ENCODE measurements at regions not wholly inside any gene's neighbourhood (a gene's known extent, or its start where the extent isn't known, plus 50 kb on each side); places are given as distances from the start of the nearest gene placed in this dataset.

DNA sequence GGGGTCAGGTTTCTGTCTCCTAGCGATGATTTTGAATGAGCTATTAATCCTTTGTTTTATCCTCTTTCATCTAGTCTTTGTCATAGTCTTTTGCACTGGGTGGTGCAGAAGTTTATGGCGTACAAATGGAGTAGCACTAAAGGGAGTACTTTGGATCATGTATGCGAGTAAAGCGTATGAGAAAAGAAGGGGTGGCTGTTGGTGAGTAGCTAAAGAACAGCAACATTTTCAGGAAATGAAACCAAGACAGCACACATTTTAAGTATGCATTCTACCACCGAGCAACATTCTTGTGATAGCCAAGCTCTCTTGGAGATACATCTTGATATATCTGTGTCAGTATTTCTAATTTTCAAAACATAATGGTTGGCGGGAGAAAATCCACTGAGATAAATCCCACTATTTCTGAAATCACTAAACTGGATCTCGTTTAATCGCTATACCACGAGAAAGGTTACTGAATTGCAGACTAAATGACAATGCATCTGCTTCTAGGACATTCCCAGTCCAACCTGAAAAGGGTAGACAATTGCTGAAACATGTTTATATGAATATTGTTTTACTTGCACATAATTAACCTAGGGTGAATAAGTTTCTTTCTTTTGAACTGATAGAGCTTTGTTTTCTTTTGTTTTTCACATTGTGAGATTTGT is 196.1 kb downstream of the TRIM27 start:
- DNase-seq (ENCODE audit: low spot score): no peak
- TF ChIP-seq, protein P1, sequence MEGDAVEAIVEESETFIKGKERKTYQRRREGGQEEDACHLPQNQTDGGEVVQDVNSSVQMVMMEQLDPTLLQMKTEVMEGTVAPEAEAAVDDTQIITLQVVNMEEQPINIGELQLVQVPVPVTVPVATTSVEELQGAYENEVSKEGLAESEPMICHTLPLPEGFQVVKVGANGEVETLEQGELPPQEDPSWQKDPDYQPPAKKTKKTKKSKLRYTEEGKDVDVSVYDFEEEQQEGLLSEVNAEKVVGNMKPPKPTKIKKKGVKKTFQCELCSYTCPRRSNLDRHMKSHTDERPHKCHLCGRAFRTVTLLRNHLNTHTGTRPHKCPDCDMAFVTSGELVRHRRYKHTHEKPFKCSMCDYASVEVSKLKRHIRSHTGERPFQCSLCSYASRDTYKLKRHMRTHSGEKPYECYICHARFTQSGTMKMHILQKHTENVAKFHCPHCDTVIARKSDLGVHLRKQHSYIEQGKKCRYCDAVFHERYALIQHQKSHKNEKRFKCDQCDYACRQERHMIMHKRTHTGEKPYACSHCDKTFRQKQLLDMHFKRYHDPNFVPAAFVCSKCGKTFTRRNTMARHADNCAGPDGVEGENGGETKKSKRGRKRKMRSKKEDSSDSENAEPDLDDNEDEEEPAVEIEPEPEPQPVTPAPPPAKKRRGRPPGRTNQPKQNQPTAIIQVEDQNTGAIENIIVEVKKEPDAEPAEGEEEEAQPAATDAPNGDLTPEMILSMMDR (IDR thresholded peaks at IDR 0.05; ENCODE audit: extremely low read depth, missing control alignments): no peak

DNA sequence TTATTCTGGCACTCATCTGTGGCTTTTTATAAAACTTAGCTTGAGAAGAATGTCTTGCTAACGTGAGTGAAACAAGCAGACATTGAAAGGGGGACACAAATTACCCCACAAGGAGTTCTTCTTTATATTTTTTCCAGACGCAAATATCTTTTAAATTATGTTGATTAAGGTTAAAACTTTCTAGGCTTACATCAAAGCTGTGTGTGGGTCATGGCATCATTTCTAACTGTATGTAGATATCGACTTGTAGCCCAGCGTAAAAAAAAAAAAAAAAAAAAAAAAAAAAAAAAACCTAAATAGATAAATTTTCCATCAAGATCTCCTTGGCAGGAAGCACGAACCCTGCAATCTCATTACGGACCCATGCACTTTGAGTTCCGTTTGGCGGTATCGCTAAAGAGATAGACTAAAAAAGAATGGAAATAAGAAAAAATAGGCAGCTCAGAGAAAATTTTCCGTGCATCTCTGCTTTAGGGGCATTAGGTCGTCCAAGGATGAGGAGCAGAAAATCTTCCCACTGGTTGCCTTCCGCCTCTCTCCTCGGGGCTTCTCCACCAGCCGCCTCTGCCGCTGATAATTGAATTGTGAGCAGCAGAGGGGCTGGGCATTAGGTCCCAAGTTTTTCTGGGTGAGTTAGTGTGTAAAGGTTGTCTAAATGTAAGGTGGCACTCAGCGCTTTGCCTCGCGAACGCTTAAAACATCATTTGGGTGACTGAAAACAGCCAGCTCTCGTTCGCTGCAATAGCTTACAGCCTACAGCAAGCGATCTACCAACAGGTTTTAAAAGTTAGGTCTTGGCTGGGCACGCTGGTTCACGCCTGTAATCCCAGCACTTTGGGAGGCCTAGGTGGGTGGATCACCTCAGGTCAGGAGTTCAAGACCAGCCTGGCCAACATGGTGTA is 194.0 kb downstream of the TRIM27 start:
- DNase-seq (ENCODE audit: low spot score): no peak

DNA sequence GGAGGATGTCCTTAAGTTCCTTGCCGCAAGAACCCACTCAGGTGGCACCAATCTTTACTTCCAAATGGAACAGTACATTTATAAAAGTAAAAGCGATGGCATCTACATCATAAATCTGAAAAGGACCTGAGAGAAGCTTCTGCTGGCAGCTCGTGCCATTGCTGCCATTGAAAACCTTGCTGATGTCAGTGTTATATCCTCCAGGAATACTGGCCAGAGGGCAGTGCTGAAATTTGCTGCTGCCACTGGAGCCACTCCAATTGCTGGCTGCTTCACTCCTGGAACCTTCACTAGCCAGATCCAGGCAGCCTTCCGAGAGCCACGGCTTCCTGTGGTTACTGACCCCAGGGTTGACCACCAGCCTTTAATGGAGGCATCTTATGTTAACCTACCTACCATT is 191.7 kb downstream of the TRIM27 start:
- TF ChIP-seq, protein P1 (IDR thresholded peaks at IDR 0.05; ENCODE audit: extremely low read depth, missing control alignments): no peak
- DNase-seq (ENCODE audit: low spot score): no peak

More for the DNA sequence above, 194.0 kb downstream of the TRIM27 start:
- TF ChIP-seq, protein P1 (IDR thresholded peaks at IDR 0.05; ENCODE audit: extremely low read depth, missing control alignments): no peak

DNA sequence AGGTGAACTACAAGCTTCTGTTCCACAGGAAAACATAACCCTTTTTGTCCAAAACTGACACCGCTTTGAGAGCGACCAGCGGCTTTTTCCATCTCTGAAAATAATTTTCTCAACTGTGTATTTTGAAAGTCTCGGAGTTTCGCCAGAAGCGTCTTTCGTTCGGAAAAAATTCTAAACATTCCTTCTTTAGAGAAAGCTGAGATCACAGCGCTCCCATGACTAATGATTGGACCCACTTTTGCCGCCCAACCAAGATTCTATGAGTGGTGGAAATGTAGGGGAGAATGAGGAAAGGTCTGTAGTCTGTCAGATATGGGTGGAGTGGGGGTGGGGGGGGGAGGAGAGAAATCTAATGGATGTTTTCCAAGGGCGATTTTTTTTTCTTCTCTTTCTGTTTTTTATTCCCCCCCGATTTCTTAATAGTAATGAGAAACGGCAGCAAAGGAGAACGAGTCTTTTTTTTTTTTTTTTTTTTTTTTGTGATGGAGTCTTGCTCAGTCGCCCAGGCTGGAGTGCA is 189.3 kb downstream of the TRIM27 start:
- TF ChIP-seq, protein P1 (IDR thresholded peaks at IDR 0.05; ENCODE audit: extremely low read depth, missing control alignments): no peak
- DNase-seq (ENCODE audit: low spot score): no peak

DNA sequence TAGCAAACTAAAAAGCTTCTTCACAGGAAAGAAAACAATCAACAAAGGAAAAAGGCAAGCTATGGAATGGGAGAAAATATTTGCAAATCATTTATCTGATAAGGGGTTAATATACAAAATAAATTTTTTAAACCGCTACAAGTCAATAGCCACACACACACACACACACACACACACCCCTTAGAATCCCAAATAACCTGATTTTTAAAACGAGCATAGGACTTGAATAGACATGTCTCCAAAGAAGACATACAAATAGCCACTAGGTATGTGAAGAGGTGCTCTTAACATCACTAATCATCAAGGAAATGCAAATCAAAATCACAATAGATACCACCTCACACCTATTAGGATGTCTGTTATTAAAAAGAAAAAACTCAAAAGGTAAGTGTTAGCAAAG is 187.7 kb downstream of the TRIM27 start:
- TF ChIP-seq, protein P1 (IDR thresholded peaks at IDR 0.05; ENCODE audit: extremely low read depth, missing control alignments): no peak
- DNase-seq (ENCODE audit: low spot score): no peak

DNA sequence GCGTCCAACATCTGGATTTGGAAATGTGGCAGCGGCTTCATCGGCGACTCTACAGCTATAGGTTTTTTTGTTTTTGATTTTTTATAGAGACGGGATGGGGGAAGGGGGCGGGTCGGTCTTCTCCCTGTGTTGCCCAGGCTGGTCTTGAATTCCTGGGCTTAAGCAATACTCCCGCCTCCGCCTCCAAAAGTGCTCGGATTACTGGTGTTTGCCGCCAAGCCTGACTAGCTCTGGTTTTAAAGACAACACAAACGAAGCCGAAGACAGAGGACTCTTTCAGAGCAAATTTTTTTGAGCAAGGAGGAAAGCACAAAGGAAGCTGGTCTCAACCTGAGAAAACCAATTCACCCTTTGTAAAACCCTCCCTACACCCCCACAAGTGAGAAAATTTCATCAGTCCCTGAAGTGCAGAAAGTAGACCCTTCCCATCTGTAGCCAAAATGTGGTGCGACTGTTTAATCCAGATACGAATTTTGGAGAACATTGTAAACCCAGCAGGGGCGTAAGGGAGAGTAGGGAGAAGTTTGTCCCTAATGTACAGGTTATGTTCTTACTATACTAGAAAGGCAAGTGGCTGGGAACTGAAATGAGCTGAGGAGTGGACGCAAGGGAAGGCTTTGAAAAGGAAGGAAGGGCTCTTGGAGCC is 185.9 kb downstream of the TRIM27 start:
- no peak for DNase-seq (ENCODE audit: low spot score)
- TF ChIP-seq, protein P1 (IDR thresholded peaks at IDR 0.05; ENCODE audit: extremely low read depth, missing control alignments): no peak
